GM18907 (cell line): ENCODE measurements at regions not wholly inside any gene's neighbourhood (a gene's known extent, or its start where the extent isn't known, plus 50 kb on each side); places are given as distances from the start of the nearest gene placed in this dataset.
"Not testable (repeated sequence)": the region's sequence is repeated elsewhere in the genome, so short reads cannot be mapped to it uniquely, and the experiment has no call there.

Source experiments
- ATAC-seq: cut with Tn5 transposase; IDR thresholded peaks from one replicate; pipeline ENCODE4 v1.9.1; 2021; ENCODE audit warnings: mild to moderate bottlenecking, moderate library complexity; ENCODE audit not compliant: unreplicated experiment

GRCh38 chr1:148386617-148387016 lies 96.5 kb downstream of the PPIAL4G start:
- no peak for ATAC-seq

- ATAC-seq: not testable (repeated sequence)
These were observed 97.1 kb downstream of the PPIAL4G start for GRCh38 chr1:148386031-148386398.

GRCh38 chr1:148385371-148386030 lies 97.6 kb downstream of the PPIAL4G start:
- ATAC-seq: no peak

GRCh38 chr1:148383966-148384365 lies 99.1 kb downstream of the PPIAL4G start:
- no peak for ATAC-seq

GRCh38 chr1:148379697-148380096 lies 103.4 kb downstream of the PPIAL4G start:
- ATAC-seq: no peak

GRCh38 chr1:148379170-148379500 lies 104.0 kb downstream of the PPIAL4G start:
- no peak for ATAC-seq

- not testable (repeated sequence) for ATAC-seq
These were observed 105.1 kb downstream of the PPIAL4G start for GRCh38 chr1:148377992-148378391.

- ATAC-seq: not testable (repeated sequence)
These were observed 106.1 kb downstream of the PPIAL4G start for GRCh38 chr1:148377045-148377444.

- no peak for ATAC-seq
These were observed 109.0 kb downstream of the PPIAL4G start for GRCh38 chr1:148374101-148374500.

GRCh38 chr1:148373192-148373925 lies 109.7 kb downstream of the PPIAL4G start:
- ATAC-seq: no peak

- ATAC-seq: no peak
These were observed 110.4 kb downstream of the PPIAL4G start for GRCh38 chr1:148372731-148373130.

GRCh38 chr1:148372051-148372726 lies 110.9 kb downstream of the PPIAL4G start:
- not testable (repeated sequence) for ATAC-seq

- peak; percentile 62 for ATAC-seq
These were observed 111.5 kb downstream of the PPIAL4G start for GRCh38 chr1:148371551-148371994.

- ATAC-seq: not testable (repeated sequence)
These were observed 112.4 kb downstream of the PPIAL4G start for GRCh38 chr1:148370661-148371060.

GRCh38 chr1:148367596-148367995 lies 115.5 kb downstream of the PPIAL4G start:
- ATAC-seq: no peak

- ATAC-seq: not testable (repeated sequence)
These were observed 116.9 kb downstream of the PPIAL4G start for GRCh38 chr1:148366136-148366753.

- ATAC-seq: not testable (repeated sequence)
These were observed 118.0 kb downstream of the PPIAL4G start for GRCh38 chr1:148365151-148365550.

GRCh38 chr1:148363979-148364378 lies 119.1 kb downstream of the PPIAL4G start:
- not testable (repeated sequence) for ATAC-seq

- no peak for ATAC-seq
These were observed 119.7 kb downstream of the PPIAL4G start for GRCh38 chr1:148363439-148363810.

GRCh38 chr1:148362626-148363438 lies 120.3 kb downstream of the PPIAL4G start:
- ATAC-seq: no peak

- ATAC-seq: no peak
These were observed 120.9 kb downstream of the PPIAL4G start for GRCh38 chr1:148362216-148362611.
